Fibroblast of mammary gland (primary cell): ENCODE measurements at regions not wholly inside any gene's neighbourhood (a gene's known extent, or its start where the extent isn't known, plus 50 kb on each side); places are given as distances from the start of the nearest gene placed in this dataset.

Source experiments
- DNase-seq: peaks from one replicate; pipeline ENCODE4 v3.0.0-alpha.2; 2010; ENCODE audit warnings: low read depth
- H3K4me3 ChIP-seq: 2 replicates; pipeline ENCODE4 v1.5.1; 2011; ENCODE audit warnings: low read depth, mild to moderate bottlenecking, low read length, moderate library complexity; ENCODE audit not compliant: control insufficient read depth
- CTCF ChIP-seq: conservative IDR thresholded peaks from 2 replicates; pipeline ENCODE4 v1.5.1; 2011; ENCODE audit warnings: low read depth, low read length, inconsistent platforms; ENCODE audit not compliant: control insufficient read depth, insufficient read depth

GRCh38 chr2:108067820-108068405 lies 81.6 kb downstream of the SLC5A7 start:
- no peak for DNase-seq
- no peak overlapping the region for H3K4me3 ChIP-seq
- no peak for TF ChIP-seq CTCF

DNA sequence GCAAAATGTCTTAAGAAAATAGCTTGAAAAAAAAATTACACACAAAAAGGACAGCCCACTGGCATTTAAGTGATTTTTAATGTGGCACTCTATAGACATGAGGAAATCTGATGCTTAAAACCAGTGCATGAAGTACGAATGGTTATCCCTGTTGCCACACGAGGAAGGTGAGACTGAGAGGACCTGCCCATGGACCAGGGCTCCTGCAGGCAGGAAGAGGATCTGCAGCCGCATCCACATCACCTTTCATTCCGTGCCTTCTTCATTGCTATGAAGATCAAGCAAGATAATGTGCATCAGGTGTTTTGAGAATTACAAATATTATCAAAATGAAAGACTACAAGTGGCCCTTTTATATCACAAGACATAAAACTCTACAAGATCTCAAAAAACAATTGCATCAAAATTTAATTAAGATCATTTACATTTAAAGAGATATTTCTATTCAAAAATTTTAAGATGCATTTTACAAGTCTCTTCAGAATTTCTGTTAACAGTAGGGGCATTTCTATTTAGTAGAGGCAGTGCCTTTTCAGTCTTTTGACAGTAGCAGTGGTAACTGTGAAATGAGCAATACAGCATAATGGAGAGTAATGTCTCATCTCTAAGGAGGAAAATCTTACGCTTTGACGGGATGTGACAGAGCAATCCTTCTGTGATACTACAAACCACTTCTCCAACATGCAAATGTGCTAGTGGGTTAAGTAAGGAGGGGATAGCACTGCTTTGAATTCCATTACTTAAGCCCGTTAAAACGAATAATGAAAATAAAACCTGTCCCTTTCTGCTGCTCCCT lies 83.4 kb downstream of the SLC5A7 start:
- H3K4me3 ChIP-seq, result no peak overlapping the region
- peak; percentile 3 for TF ChIP-seq CTCF
- no peak for DNase-seq

DNA sequence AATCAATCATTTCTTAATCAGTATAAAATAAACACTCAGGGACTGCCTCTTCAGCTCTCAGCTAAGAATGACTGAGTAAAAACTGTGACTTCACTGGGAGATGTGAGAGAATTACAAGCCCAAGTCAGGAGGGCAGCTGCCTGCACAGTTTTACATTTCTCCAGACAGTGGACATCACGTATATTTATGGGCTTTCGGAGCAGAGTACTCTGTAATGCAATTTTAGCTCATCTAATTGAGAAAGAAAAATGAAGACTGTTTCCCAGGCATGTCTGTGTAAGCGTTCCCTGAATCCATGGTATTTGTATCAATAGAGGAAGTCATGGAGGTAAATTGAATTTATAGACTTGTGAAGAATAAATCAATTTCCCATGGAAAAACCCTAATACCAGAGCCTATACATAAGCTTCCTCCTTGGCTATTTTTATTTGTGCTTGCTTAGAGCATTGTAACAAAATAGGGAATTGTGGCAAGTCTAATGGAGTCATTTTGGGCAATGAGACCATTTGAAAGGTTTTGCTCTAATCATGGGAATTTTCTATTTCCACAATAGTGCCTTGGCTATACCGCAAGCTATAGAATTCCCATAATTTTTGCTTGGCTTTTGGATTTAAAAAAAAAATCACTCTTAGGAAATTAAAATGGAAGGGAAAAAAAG lies 87.2 kb downstream of the SLC5A7 start:
- no peak for DNase-seq
- TF ChIP-seq CTCF, result no peak
- no peak overlapping the region for H3K4me3 ChIP-seq

- H3K4me3 ChIP-seq, result no peak overlapping the region
- no peak for TF ChIP-seq CTCF
- DNase-seq, result no peak
These were observed 87.8 kb downstream of the SLC5A7 start for GRCh38 chr2:108074150-108074549.

- no peak overlapping the region for H3K4me3 ChIP-seq
- no peak for TF ChIP-seq CTCF
- DNase-seq, result no peak
These were observed 88.6 kb downstream of the SLC5A7 start for GRCh38 chr2:108074946-108075345.

GRCh38 chr2:108076527-108076926 lies 90.2 kb downstream of the SLC5A7 start:
- no peak overlapping the region for H3K4me3 ChIP-seq
- TF ChIP-seq CTCF, result no peak
- no peak for DNase-seq
